ENCODE measurements at regions not wholly inside any gene's neighbourhood (a gene's known extent, or its start where the extent isn't known, plus 50 kb on each side); places are given as distances from the start of the nearest gene placed in this dataset. TPM values are rescaled to one million over a fixed set of nuclear protein-coding genes. Genes with fewer than 3 reads are reported as not detected.

DNA sequence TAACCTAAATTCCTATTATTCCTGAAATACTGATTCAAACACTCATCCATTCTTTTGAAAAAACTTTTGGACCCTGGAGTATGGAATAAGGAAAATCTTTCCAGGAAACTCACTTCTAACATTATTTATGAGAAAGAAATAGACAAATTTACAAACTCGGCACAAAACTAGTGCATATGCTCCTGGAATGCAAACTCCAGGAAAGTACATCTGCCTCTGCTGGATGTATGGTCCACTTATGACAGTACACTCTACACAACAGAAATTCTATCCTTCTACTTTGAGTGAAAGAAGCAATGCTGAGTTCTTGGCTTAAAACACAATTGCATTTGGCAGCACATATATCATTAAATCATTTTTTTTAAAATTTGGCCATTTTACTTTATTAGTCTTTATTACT, 700.5 kb upstream of the STXBP6 start (continued):
- TF ChIP-seq TAF9B (IDR thresholded peaks at IDR 0.05; ENCODE audit: partially characterized antibody) (no peak), ELF2 (CRISPR knock-in tag; IDR thresholded peaks at IDR 0.05) (no peak), ZNF143 (CRISPR knock-in tag; IDR thresholded peaks at IDR 0.05) (no peak), THRB (CRISPR knock-in tag; conservative IDR thresholded peaks at IDR 0.05) (no peak), TCF7 (IDR thresholded peaks at IDR 0.05; ENCODE audit: borderline replicate concordance) (no peak), U2AF2 (optimal IDR thresholded peaks at IDR 0.05; ENCODE audit: low read depth, low read length) (no peak)
- TF ChIP-seq, protein P1, sequence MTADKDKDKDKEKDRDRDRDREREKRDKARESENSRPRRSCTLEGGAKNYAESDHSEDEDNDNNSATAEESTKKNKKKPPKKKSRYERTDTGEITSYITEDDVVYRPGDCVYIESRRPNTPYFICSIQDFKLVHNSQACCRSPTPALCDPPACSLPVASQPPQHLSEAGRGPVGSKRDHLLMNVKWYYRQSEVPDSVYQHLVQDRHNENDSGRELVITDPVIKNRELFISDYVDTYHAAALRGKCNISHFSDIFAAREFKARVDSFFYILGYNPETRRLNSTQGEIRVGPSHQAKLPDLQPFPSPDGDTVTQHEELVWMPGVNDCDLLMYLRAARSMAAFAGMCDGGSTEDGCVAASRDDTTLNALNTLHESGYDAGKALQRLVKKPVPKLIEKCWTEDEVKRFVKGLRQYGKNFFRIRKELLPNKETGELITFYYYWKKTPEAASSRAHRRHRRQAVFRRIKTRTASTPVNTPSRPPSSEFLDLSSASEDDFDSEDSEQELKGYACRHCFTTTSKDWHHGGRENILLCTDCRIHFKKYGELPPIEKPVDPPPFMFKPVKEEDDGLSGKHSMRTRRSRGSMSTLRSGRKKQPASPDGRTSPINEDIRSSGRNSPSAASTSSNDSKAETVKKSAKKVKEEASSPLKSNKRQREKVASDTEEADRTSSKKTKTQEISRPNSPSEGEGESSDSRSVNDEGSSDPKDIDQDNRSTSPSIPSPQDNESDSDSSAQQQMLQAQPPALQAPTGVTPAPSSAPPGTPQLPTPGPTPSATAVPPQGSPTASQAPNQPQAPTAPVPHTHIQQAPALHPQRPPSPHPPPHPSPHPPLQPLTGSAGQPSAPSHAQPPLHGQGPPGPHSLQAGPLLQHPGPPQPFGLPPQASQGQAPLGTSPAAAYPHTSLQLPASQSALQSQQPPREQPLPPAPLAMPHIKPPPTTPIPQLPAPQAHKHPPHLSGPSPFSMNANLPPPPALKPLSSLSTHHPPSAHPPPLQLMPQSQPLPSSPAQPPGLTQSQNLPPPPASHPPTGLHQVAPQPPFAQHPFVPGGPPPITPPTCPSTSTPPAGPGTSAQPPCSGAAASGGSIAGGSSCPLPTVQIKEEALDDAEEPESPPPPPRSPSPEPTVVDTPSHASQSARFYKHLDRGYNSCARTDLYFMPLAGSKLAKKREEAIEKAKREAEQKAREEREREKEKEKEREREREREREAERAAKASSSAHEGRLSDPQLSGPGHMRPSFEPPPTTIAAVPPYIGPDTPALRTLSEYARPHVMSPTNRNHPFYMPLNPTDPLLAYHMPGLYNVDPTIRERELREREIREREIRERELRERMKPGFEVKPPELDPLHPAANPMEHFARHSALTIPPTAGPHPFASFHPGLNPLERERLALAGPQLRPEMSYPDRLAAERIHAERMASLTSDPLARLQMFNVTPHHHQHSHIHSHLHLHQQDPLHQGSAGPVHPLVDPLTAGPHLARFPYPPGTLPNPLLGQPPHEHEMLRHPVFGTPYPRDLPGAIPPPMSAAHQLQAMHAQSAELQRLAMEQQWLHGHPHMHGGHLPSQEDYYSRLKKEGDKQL (CRISPR knock-in tag; IDR thresholded peaks at IDR 0.05; ENCODE audit: borderline replicate concordance) = no peak
- TF ChIP-seq, protein P2, sequence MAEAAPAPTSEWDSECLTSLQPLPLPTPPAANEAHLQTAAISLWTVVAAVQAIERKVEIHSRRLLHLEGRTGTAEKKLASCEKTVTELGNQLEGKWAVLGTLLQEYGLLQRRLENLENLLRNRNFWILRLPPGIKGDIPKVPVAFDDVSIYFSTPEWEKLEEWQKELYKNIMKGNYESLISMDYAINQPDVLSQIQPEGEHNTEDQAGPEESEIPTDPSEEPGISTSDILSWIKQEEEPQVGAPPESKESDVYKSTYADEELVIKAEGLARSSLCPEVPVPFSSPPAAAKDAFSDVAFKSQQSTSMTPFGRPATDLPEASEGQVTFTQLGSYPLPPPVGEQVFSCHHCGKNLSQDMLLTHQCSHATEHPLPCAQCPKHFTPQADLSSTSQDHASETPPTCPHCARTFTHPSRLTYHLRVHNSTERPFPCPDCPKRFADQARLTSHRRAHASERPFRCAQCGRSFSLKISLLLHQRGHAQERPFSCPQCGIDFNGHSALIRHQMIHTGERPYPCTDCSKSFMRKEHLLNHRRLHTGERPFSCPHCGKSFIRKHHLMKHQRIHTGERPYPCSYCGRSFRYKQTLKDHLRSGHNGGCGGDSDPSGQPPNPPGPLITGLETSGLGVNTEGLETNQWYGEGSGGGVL (CRISPR knock-in tag; IDR thresholded peaks at IDR 0.05) = no peak

Small RNAs in the stretch of these regions (small RNA-seq; reads per million reads assigned to genes)
- not detected for gene RF00440

Data from K562 (cell line).